T1000 (cell line): ENCODE measurements at regions not wholly inside any gene's neighbourhood (a gene's known extent, or its start where the extent isn't known, plus 50 kb on each side); places are given as distances from the start of the nearest gene placed in this dataset.
"Not testable (repeated sequence)": the region's sequence is repeated elsewhere in the genome, so short reads cannot be mapped to it uniquely, and the experiment has no call there.

Experiments
- DNase-seq: peaks from one replicate; lab custom pipeline; 2025; ENCODE audit warnings: mixed read lengths; lab: John Stamatoyannopoulos, UW

- DNase-seq: no peak
These were observed 637.9 kb downstream of the NXPH1 start for GRCh38 chr7:9071160-9071762.

GRCh38 chr7:9075774-9076173 is 642.4 kb downstream of the NXPH1 start:
- DNase-seq: not testable (repeated sequence)

GRCh38 chr7:9082203-9082602 is 648.8 kb downstream of the NXPH1 start:
- no peak for DNase-seq

- DNase-seq: no peak
These were observed 650.4 kb downstream of the NXPH1 start for GRCh38 chr7:9083837-9084236.

- no peak for DNase-seq
These were observed 657.9 kb downstream of the NXPH1 start for GRCh38 chr7:9091282-9091681.

GRCh38 chr7:9097565-9098060 is 664.2 kb downstream of the NXPH1 start:
- DNase-seq: no peak

- no peak for DNase-seq
These were observed 666.9 kb downstream of the NXPH1 start for GRCh38 chr7:9100289-9100688.

- no peak for DNase-seq
These were observed 669.4 kb downstream of the NXPH1 start for GRCh38 chr7:9102846-9103245.

GRCh38 chr7:9106747-9107146 is 673.3 kb downstream of the NXPH1 start:
- DNase-seq: no peak

GRCh38 chr7:9120331-9120730 is 686.9 kb downstream of the NXPH1 start:
- DNase-seq: no peak

- DNase-seq: no peak
These were observed 690.9 kb downstream of the NXPH1 start for GRCh38 chr7:9124320-9124719.

GRCh38 chr7:9125246-9125645 is 691.8 kb downstream of the NXPH1 start:
- DNase-seq: no peak

GRCh38 chr7:9127901-9128300 is 694.5 kb downstream of the NXPH1 start:
- DNase-seq: no peak

- no peak for DNase-seq
These were observed 715.3 kb downstream of the NXPH1 start for GRCh38 chr7:9148687-9149086.

GRCh38 chr7:9149499-9150082 is 716.2 kb downstream of the NXPH1 start:
- DNase-seq: no peak

GRCh38 chr7:9163691-9164090 is 730.3 kb downstream of the NXPH1 start:
- DNase-seq: not testable (repeated sequence)

- no peak for DNase-seq
These were observed 742.5 kb downstream of the NXPH1 start for GRCh38 chr7:9175871-9176270.

- DNase-seq: no peak
These were observed 747.9 kb downstream of the NXPH1 start for GRCh38 chr7:9181356-9181755.

GRCh38 chr7:9186730-9187129 is 753.3 kb downstream of the NXPH1 start:
- no peak for DNase-seq

GRCh38 chr7:9189703-9190102 is 756.3 kb downstream of the NXPH1 start:
- DNase-seq: no peak

GRCh38 chr7:9192969-9193368 is 759.6 kb downstream of the NXPH1 start:
- DNase-seq: no peak

GRCh38 chr7:9200626-9201025 is 767.2 kb downstream of the NXPH1 start:
- no peak for DNase-seq

- no peak for DNase-seq
These were observed 768.5 kb downstream of the NXPH1 start for GRCh38 chr7:9201928-9202327.

GRCh38 chr7:9204571-9204970 is 771.2 kb downstream of the NXPH1 start:
- DNase-seq: no peak
